Stromal cell of bone marrow (primary cell): ENCODE measurements at regions not wholly inside any gene's neighbourhood (a gene's known extent, or its start where the extent isn't known, plus 50 kb on each side); places are given as distances from the start of the nearest gene placed in this dataset.

Experiments
- DNase-seq: peaks from one replicate; pipeline ENCODE4 v3.0.0-alpha.2; 2012; ENCODE audit warnings: low read depth

DNA sequence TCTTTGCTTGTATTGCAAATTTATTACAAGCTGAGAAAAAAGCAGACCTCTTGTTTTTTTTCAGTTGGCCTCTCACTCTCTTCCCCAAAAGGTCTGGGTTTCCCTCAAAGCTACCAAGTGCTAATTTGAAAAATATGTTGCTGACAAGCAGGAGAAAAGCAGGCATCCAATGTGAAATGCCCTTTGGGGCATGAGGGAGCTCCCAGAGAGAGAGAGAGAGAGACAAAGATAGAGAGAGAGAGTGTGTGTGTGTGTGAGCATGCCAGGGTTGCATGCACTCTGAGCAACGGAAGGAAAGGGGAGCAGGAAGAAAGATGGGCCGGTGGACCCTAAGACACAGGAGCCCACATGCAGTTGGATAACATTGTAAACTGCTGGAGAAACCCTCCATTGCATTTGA lies 358.4 kb downstream of the TMEM38B start:
- DNase-seq: no peak

GRCh38 chr9:106056328-106056727 lies 362.0 kb downstream of the TMEM38B start:
- no peak for DNase-seq

DNA sequence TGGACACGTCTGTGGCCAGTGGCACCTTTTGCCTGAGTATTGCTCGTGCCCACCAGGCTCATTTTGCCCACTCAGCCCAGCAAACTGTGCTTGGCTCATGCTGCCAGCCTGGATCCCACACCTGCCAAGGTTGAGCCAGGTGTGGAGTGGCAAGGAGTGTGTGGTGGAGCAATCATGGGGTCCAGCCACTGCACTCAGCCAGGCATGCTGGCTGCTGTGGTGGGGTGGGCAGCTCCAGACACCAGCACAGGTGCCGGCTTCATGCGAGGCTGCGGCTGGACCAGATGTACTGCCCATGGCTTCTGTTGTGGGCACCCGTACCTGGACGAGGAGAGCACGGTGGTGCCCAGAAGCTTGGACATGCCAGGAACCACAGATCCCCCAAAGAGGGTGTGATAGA lies 364.1 kb downstream of the TMEM38B start:
- no peak for DNase-seq

DNA sequence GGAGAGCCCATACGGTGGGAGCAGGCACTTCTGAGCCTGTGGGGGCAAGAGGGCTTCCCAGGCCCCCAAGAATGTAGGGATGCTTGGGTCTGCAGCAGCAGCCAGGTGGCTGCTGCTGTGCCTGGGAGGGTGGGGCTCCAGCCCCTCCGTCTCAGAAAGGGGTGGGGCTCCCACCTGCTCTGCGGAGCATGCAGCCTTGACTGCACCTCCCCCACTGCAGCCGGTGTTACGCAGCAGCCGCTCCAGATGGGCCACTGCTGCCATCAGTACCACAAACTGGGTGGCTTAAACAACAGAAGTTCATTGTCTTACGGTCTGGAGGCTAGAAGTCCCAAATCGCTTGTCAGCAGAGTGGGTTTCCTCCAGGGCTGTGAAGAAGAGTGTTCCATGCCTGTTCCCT lies 365.5 kb downstream of the TMEM38B start:
- no peak for DNase-seq

GRCh38 chr9:106060885-106061284 lies 366.5 kb downstream of the TMEM38B start:
- no peak for DNase-seq

DNA sequence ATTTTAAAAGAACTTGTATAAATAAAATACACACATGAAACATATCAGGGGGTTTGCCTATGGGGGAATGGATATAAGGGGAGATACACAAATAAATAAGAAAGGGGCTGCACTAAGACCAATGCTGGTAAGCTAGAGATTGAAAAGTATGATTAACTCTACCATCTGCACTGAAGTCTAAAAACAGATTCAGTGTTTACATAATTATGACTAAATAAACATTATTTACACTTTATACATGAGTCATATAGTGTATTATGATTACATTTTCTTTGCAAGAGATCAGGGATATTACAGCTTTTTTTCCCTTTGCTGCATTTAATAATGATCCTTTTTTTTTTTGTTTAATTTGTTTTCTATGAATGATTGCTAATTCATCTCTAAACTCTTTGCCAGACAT lies 367.9 kb downstream of the TMEM38B start:
- DNase-seq: no peak

DNA sequence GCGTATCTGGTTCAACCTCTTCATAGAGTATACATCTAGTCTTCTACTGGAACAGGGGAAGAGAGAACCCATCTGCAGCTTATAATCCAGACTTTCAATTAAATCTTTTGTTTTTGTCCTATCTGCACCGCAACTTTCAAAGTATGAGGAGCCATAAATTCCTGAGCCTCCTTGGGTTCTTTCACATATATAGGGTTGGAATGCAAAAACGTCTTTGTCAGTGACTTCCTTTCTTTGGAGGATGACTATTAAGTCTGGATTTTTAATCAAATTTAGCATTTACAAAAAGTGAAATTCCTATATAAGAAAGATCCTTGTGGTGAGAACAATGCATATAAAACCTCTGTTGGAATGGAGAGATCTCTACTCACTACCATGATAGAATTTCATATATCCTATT lies 370.8 kb downstream of the TMEM38B start:
- no peak for DNase-seq

- no peak for DNase-seq
Measured at GRCh38 chr9:106065579-106066214, 371.4 kb downstream of the TMEM38B start.

DNA sequence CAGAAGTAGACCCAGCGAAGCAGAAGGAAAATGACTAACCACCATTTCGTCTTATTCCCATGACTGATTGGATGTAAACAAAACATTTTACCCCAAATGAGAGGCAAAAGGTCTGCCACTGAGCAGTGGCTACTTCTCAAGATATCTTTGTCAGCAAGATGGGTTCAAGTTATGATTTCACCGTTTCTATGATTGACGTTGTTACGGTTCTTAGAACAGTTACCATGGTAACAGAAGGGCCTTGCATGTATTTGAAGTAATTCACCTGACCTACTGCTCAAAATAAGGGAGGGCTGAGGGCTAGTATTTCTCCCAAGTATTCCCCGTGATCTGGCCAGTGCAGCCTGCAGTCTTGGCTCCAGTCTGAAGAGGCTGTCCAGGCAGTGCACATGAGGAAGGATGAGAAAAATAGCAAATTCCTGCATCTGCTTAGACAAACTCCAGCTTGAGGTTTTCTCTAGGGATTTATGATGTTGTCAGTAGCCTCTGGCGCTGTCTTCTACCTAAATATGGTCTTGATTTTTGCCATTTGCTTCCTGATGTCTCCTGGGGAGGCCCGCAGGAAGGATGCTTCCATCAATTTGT lies 372.7 kb downstream of the TMEM38B start:
- no peak for DNase-seq

- peak; percentile 31 for DNase-seq
Measured at GRCh38 chr9:106069241-106069640, 374.9 kb downstream of the TMEM38B start.

GRCh38 chr9:106072421-106072820 lies 378.1 kb downstream of the TMEM38B start:
- DNase-seq: no peak

DNA sequence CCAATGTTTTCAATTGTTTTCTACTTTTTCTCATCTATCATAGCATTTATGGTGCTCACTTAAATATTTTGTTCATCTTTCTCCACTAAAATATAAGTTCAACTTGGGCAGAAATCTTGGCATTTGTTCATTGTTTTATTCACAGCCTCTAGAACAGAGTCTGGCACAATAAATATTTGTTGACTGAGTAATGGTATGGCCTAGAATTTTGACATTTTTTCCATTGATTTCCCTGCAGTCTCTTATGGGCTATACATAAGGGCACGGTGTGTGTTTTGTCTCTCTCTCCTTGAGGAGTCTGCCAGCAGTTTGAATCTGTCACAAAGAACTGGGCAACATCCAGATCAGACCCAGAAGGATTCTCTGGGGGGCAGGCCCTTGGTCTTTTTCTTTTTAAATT lies 379.7 kb downstream of the TMEM38B start:
- DNase-seq: no peak

- DNase-seq: no peak
Measured at GRCh38 chr9:106075236-106075959, 381.1 kb downstream of the TMEM38B start.

- DNase-seq: peak; percentile 68
Measured at GRCh38 chr9:106075960-106076327, 381.6 kb downstream of the TMEM38B start.

DNA sequence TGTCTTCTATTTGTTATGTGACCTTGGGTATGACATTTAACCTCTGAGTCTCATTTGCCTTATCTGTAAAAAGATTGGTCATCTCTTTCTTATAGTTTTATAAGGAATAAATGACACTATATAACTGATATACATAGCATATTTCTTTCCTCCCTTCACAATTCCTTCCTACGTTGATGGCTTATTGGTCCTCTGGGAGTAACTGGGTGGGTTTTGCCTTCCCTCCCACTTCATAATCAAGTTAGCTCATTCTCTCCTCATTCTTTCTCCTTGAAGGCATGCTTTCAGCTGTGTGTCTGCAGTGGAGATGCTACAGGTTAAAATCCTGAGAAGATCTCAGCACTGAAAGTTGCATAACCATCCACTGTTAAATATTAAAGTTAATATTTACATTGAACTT lies 382.4 kb downstream of the TMEM38B start:
- DNase-seq: no peak

DNA sequence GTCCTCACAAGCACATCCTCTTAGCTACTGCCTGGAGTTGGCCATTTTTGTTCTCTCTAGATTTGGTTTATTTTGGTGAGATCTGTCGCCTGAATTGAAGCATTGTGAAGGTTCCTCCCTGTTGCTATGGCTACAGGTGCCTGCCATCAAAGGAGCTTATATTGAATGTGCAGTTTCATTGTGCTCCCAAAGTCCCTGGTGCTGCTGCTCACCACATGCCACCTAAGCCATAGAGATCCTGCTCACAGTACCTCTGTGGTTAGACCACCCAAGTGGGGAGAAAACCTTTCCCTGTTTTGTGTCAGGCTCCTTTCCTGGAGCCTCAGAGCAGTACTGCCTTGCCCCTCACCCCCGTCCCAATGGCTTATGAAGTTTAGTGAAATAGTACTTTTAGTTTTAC lies 383.4 kb downstream of the TMEM38B start:
- no peak for DNase-seq

- DNase-seq: no peak
Measured at GRCh38 chr9:106082621-106083020, 388.3 kb downstream of the TMEM38B start.

DNA sequence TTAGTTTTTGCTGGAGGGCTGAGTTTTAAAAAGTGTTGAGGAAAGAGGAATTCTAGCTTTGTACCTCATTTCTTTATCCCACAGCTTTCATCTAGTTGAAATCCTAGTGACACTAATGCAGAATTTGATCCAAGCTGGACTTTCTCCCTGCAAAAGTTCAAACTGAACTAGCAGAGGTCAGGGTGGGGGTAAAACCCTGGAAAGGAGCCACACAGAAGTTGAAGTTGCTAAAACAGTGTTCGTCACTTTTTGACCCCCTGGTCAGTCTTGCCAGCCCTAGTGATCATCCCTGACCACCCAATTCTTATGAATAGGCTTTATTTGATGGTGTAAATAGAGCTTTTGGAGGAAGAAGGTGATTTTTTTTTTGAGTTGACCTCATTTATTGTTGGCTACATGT lies 390.4 kb downstream of the TMEM38B start:
- no peak for DNase-seq

DNA sequence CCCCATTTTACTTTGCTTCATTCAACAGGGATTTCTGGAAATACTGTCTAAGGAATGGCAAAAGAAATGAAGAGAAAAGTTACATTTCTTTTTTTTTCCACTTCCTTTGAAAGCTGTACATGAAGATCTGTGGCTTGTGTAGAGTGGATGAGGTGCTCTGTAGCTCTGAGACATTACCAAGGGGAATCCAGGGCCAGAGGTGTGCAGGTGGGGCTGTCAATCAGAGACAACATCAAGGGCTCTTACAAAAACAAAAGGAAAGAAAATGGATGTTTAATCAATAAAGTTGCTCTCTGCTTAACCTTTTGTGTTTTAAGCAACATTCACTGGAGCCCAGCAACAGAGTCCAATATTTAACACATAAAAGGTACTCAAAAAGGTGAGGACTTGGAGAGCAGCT lies 391.1 kb downstream of the TMEM38B start:
- DNase-seq: no peak

DNA sequence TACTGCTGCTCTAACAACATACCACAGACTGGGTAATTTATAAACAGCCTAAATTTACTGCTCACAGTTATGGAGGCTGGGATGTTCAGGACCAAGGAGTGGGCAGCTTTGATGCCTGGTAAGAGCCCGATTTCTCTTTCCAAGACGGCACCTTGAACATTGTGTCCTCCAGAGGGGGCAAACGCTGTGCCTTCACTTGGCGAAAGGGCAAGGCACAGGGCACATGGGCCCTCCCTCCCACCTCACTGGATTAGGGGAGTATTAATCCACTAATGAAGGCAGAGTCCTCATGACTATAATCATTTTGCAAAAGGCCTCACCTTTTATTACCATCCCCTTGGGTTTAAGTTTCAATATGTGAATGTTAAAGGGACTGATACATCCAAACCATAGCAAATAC lies 397.7 kb downstream of the TMEM38B start:
- DNase-seq: no peak

DNA sequence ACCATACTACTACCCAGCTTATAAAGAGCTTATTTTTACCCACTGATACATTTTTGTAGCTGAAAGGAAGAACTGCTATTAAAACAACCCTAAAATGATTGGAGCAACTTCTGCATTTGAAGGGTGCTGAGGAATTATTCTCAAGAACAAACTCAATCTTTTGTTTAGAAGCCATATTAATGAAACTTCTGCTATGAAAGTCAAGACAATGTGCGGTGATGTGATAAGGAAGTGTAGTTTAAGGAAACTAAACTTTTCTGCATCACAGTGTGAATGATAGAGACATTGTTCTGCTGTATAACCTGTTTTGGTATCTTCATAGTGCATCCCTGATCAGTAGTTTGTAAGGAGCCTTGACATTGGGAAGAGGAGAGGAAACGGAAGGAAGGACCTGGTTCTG lies 408.5 kb downstream of the TMEM38B start:
- no peak for DNase-seq

- DNase-seq: no peak
Measured at GRCh38 chr9:106104887-106105286, 410.5 kb downstream of the TMEM38B start.

DNA sequence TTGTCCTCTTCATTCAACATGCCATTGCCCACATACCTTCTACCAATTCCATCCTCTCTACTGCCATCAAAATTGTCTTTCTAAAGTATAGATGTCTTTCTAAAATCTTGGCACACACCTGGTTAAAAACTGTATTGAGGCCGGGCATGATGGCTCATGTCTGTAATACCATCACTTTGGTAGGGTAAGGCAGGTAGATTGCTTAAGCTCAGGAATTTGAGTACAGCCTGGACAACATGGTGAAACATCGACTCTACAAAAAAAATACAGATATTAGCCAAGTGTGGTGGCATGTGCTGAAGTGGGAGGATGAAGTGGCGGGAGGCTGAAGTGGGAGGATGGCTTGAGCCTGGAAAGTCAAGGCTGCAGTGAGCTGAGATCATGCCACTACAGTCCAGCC lies 412.1 kb downstream of the TMEM38B start:
- no peak for DNase-seq

DNA sequence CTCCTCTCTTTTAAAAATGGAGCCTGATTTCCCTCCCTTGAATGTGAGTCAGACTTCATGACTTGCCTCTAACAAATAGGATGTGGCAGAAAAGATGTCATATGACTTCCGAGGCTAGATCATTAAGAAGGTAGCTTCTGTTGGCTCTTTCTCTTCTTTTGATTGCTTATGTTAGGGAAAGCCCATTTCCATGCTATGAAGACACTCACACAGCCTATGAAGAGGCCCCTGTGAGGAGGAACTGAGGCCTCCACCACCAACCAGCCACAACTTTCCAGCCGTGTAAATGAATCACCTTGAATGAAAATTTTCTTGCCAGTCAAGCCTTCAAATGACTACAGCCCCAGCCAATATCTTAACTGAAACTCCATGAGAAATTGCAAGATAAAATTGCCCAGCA lies 413.4 kb downstream of the TMEM38B start:
- no peak for DNase-seq
